H9 (cell line): ENCODE measurements at regions not wholly inside any gene's neighbourhood (a gene's known extent, or its start where the extent isn't known, plus 50 kb on each side); places are given as distances from the start of the nearest gene placed in this dataset.
"Not testable (repeated sequence)": the region's sequence is repeated elsewhere in the genome, so short reads cannot be mapped to it uniquely, and the experiment has no call there.

Experiments
- DNase-seq: peaks from one replicate; pipeline ENCODE4 v3.0.0-alpha.2; 2017
- H2AFZ ChIP-seq: one replicate; pipeline ENCODE4 v1.6.1; 2013; ENCODE audit warnings: mild to moderate bottlenecking, low read length, control low read depth, moderate library complexity
- H2AK5ac ChIP-seq: 2 replicates; pipeline ENCODE4 v1.6.1; 2013; ENCODE audit warnings: low read length, control low read depth, mixed read lengths; ENCODE audit not compliant: insufficient read length
- H2BK120ac ChIP-seq: one replicate; pipeline ENCODE4 v1.6.1; 2013; ENCODE audit warnings: low read depth, mild to moderate bottlenecking, low read length, control low read depth, inconsistent platforms; ENCODE audit not compliant: poor library complexity, severe bottlenecking
- H2BK12ac ChIP-seq: 2 replicates; pipeline ENCODE4 v1.6.1; 2013; ENCODE audit warnings: low read length, control low read depth, mixed read lengths, low read depth; ENCODE audit not compliant: insufficient read length
- H2BK15ac ChIP-seq: 2 replicates; pipeline ENCODE4 v1.6.1; 2013; ENCODE audit warnings: low read depth, low read length, control low read depth
- H2BK20ac ChIP-seq: one replicate; pipeline ENCODE4 v1.6.1; 2013; ENCODE audit warnings: low read depth, mild to moderate bottlenecking, low read length, control low read depth, inconsistent platforms; ENCODE audit not compliant: poor library complexity, severe bottlenecking
- H2BK5ac ChIP-seq: 2 replicates; pipeline ENCODE4 v1.6.1; 2013; ENCODE audit warnings: low read length, control low read depth, mixed read lengths; ENCODE audit not compliant: insufficient read length
- H3K14ac ChIP-seq: 2 replicates; pipeline ENCODE4 v1.6.1; 2013; ENCODE audit warnings: low read length, control low read depth; ENCODE audit not compliant: insufficient read depth
- H3K18ac ChIP-seq: 2 replicates; pipeline ENCODE4 v1.6.1; 2013; ENCODE audit warnings: low read depth, mild to moderate bottlenecking, mixed read lengths, low read length, control low read depth; ENCODE audit not compliant: insufficient read length
- H3K23ac ChIP-seq: 2 replicates; pipeline ENCODE4 v1.6.1; 2013; ENCODE audit warnings: low read length, control low read depth, mixed read lengths, low read depth; ENCODE audit not compliant: insufficient read length
- H3K23me2 ChIP-seq: 2 replicates; pipeline ENCODE4 v1.6.1; 2013; ENCODE audit warnings: low read depth, mild to moderate bottlenecking, mixed read lengths, low read length, control low read depth; ENCODE audit not compliant: insufficient read length, poor library complexity, severe bottlenecking
- H3K27ac ChIP-seq: 2 replicates; pipeline ENCODE4 v1.5.1; 2013; ENCODE audit warnings: low read length, control low read depth, mixed read lengths, low read depth; ENCODE audit not compliant: insufficient read length
- H3K27me3 ChIP-seq: 2 replicates; pipeline ENCODE4 v1.6.1; 2013; ENCODE audit warnings: low read length, control low read depth, inconsistent platforms; ENCODE audit not compliant: insufficient read depth
- H3K4ac ChIP-seq: 2 replicates; pipeline ENCODE4 v1.6.1; 2013; ENCODE audit warnings: low read depth, mild to moderate bottlenecking, control low read depth, inconsistent platforms, low read length, moderate library complexity
- H3K4me1 ChIP-seq: 2 replicates; pipeline ENCODE4 v1.6.1; 2013; ENCODE audit warnings: low read length, control low read depth, inconsistent platforms; ENCODE audit not compliant: insufficient read depth
- H3K4me2 ChIP-seq: 2 replicates; pipeline ENCODE4 v1.6.1; 2013; ENCODE audit warnings: low read length, control low read depth, mixed read lengths; ENCODE audit not compliant: insufficient read length, insufficient read depth
- H3K56ac ChIP-seq: 2 replicates; pipeline ENCODE4 v1.6.1; 2013; ENCODE audit warnings: low read depth, mild to moderate bottlenecking, mixed read lengths, low read length, control low read depth; ENCODE audit not compliant: insufficient read length
- H3K79me1 ChIP-seq: 2 replicates; pipeline ENCODE4 v1.6.1; 2013; ENCODE audit warnings: low read depth, mild to moderate bottlenecking, moderate library complexity, low read length, control low read depth, inconsistent platforms; ENCODE audit not compliant: insufficient read depth, poor library complexity, severe bottlenecking
- H3K79me2 ChIP-seq: 2 replicates; pipeline ENCODE4 v1.6.1; 2013; ENCODE audit warnings: low read length, control low read depth, inconsistent platforms; ENCODE audit not compliant: insufficient read depth
- H3K9ac ChIP-seq: 2 replicates; pipeline ENCODE4 v1.6.1; 2013; ENCODE audit warnings: low read length, control low read depth, mixed read lengths; ENCODE audit not compliant: insufficient read length; ENCODE audit errors: extremely low read depth
- H3K9me3 ChIP-seq: one replicate; pipeline ENCODE4 v1.6.1; 2013; ENCODE audit warnings: low read depth, low read length, inconsistent platforms; ENCODE audit not compliant: control insufficient read depth
- H3T11ph ChIP-seq: one replicate; pipeline ENCODE4 v1.6.1; 2013; ENCODE audit warnings: mild to moderate bottlenecking, low read length, control low read depth, inconsistent platforms
- H4K20me1 ChIP-seq: one replicate; pipeline ENCODE4 v1.6.1; 2013; ENCODE audit not compliant: control insufficient read depth, insufficient read length, insufficient read depth
- H4K5ac ChIP-seq: 2 replicates; pipeline ENCODE4 v1.6.1; 2013; ENCODE audit warnings: low read depth, mild to moderate bottlenecking, mixed read lengths, low read length, control low read depth; ENCODE audit not compliant: insufficient read length
- H4K8ac ChIP-seq: replicated peaks from 2 replicates; pipeline ENCODE4 v1.6.1; 2013; ENCODE audit warnings: low read length, control low read depth, mixed read lengths, low read depth; ENCODE audit not compliant: insufficient read length
- H4K91ac ChIP-seq: 2 replicates; pipeline ENCODE4 v1.6.1; 2013; ENCODE audit warnings: low read depth, mild to moderate bottlenecking, moderate library complexity, mixed read lengths, low read length, control low read depth; ENCODE audit not compliant: insufficient read length
- H3K27ac Mint-ChIP-seq, 3 experiments: 2 replicates in 2 of 3; 3 replicates in 1 of 3; pipeline ENCODE4 v1.8.0; 2020 to 2021; ENCODE audit warnings: mixed read lengths in 3 of 3, mild to moderate bottlenecking in 1 of 3, moderate library complexity in 1 of 3
- H3K27me3 Mint-ChIP-seq: 2 replicates; pipeline ENCODE4 v1.8.0; 2021; ENCODE audit warnings: low read depth, mild to moderate bottlenecking, moderate library complexity, mixed read lengths
- H3K36me3 Mint-ChIP-seq, 3 experiments: 2 replicates in 2 of 3; 3 replicates in 1 of 3; pipeline ENCODE4 v1.8.0; 2020 to 2021; ENCODE audit warnings: low read depth in 3 of 3, mixed read lengths in 3 of 3; ENCODE audit not compliant: insufficient read depth in 1 of 3
- H3K4me1 Mint-ChIP-seq, 2 experiments: 2 replicates each; pipeline ENCODE4 v1.8.0; 2020; ENCODE audit warnings: mixed read lengths in 2 of 2
- H3K4me3 Mint-ChIP-seq, 2 experiments: 2 replicates in 1 of 2; 3 replicates in 1 of 2; pipeline ENCODE4 v1.8.0; 2020 to 2021; ENCODE audit warnings: mild to moderate bottlenecking in 2 of 2, mixed read lengths in 2 of 2, moderate library complexity in 1 of 2
- H3K9me3 Mint-ChIP-seq, 2 experiments: 2 replicates in 1 of 2; 3 replicates in 1 of 2; pipeline ENCODE4 v1.8.0; 2020; ENCODE audit warnings: mild to moderate bottlenecking in 2 of 2, mixed read lengths in 2 of 2, moderate library complexity in 1 of 2
- WGBS: extraction: QIAGEN DNeasy Blood & Tissue Kit; methylation state at CpG from one replicate; pipeline ENCODE4 v1.1.7; 2013; ENCODE audit warnings: missing lambda C conversion rate, low lambda C conversion rate, mixed read lengths; ENCODE audit not compliant: insufficient read length; ENCODE audit errors: extremely low coverage; 5-methylcytosine and 5-hydroxymethylcytosine counted together
- TF ChIP-seq, protein P1 (sequence below): fragments of 200-600 bp; sonication (generic); conservative IDR thresholded peaks from 3 replicates; pipeline ENCODE4 v1.8.0; 2021; ENCODE audit warnings: antibody characterized with exemption, mild to moderate bottlenecking

DNA sequence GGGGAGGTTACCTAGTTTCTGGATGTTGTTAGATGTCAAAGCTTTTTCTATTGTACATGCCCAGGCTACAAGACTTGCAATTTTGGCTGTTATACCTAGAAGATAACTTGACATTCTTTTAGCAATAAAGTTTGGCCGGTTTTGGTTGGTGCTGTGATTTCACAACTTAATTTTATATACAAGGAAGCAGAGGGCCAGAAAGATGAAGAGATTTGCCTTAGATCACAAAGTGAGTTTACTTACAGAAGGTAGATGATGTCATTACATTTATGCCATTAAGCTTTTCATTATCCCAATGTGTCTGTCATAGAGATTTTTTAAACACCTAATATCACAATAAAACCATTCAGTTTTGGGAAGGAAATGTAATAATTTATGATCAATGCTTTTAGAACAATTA is 698.7 kb upstream of the ANO3 start:
- H4K91ac ChIP-seq: no peak overlapping the region
- no peaks in the 10 kb centered on the region for H3K9me3 Mint-ChIP-seq
- H2BK120ac ChIP-seq: no peak overlapping the region

DNA sequence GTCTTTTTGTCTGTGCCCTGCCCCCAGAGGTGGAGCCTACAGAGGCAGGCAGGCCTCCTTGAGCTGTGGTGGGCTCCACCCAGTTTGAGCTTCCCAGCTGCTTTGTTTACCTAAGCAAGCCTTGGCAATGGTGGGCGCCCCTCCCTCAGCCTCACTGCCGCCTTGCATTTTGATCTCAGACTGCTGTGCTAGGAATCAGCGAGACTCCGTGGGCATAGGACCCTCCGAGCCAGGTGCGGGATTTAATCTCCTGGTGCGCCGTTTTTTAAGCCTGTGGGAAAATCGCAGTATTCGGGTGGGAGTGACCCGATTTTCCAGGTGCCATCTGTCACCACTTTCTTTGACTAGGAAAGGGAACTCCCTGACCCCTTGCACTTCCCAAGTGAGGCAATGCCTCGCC is 682.7 kb upstream of the ANO3 start:
- not testable (repeated sequence) for H3K56ac ChIP-seq, H3K79me2 ChIP-seq, H4K91ac ChIP-seq, H3K79me1 ChIP-seq, H3K36me3 Mint-ChIP-seq, H3K27ac ChIP-seq, H2AK5ac ChIP-seq, H2BK5ac ChIP-seq, H3K4me2 ChIP-seq, H3K9me3 Mint-ChIP-seq, H4K20me1 ChIP-seq, H3K23me2 ChIP-seq, H3K23ac ChIP-seq, H2BK15ac ChIP-seq, H3K4me1 ChIP-seq, H3K27me3 Mint-ChIP-seq, H2BK20ac ChIP-seq, DNase-seq, H3T11ph ChIP-seq, H4K5ac ChIP-seq, H4K8ac ChIP-seq, H3K4me1 Mint-ChIP-seq, H3K27me3 ChIP-seq, H2AFZ ChIP-seq, H3K4ac ChIP-seq, H3K4me3 Mint-ChIP-seq, H3K9me3 ChIP-seq, H3K27ac Mint-ChIP-seq, H3K9ac ChIP-seq, H2BK120ac ChIP-seq, H2BK12ac ChIP-seq, H3K14ac ChIP-seq, H3K18ac ChIP-seq
- WGBS: no CpG with 5 or more reads among the region's 12 CpGs

More for the DNA sequence above, 698.7 kb upstream of the ANO3 start:
- Histone ChIP-seq H3K4me2 (no peak overlapping the region), H3K14ac (no peak overlapping the region), H4K8ac (no peak overlapping the region), H4K20me1 (no peaks in the 10 kb centered on the region), H3K27ac (no peak overlapping the region), H3K56ac (no peak overlapping the region), H3K23me2 (no peaks in the 10 kb centered on the region), H3K9me3 (no peaks in the 10 kb centered on the region), H3K27me3 (no peaks in the 10 kb centered on the region), H3K4ac (no peak overlapping the region), H3K79me2 (no peaks in the 10 kb centered on the region), H2BK15ac (no peak overlapping the region), H3K4me1 (no peaks in the 10 kb centered on the region), H4K5ac (no peak overlapping the region), H2AFZ (no peak overlapping the region), H2BK20ac (no peak overlapping the region), H2AK5ac (no peak overlapping the region), H3K9ac (no peak overlapping the region), H3K23ac (no peak overlapping the region), H3K18ac (no peak overlapping the region), H2BK5ac (no peak overlapping the region), H2BK12ac (no peak overlapping the region), H3T11ph (no peak overlapping the region), H3K79me1 (no peaks in the 10 kb centered on the region)
- Mint-ChIP-seq H3K27me3 (no peaks in the 10 kb centered on the region), H3K27ac (no peak overlapping the region; a peak in 1 of 7 replicates), H3K4me3 (no peak overlapping the region), H3K36me3 (no peaks in the 10 kb centered on the region), H3K4me1 (no peaks in the 10 kb centered on the region)
- TF ChIP-seq, protein P1, sequence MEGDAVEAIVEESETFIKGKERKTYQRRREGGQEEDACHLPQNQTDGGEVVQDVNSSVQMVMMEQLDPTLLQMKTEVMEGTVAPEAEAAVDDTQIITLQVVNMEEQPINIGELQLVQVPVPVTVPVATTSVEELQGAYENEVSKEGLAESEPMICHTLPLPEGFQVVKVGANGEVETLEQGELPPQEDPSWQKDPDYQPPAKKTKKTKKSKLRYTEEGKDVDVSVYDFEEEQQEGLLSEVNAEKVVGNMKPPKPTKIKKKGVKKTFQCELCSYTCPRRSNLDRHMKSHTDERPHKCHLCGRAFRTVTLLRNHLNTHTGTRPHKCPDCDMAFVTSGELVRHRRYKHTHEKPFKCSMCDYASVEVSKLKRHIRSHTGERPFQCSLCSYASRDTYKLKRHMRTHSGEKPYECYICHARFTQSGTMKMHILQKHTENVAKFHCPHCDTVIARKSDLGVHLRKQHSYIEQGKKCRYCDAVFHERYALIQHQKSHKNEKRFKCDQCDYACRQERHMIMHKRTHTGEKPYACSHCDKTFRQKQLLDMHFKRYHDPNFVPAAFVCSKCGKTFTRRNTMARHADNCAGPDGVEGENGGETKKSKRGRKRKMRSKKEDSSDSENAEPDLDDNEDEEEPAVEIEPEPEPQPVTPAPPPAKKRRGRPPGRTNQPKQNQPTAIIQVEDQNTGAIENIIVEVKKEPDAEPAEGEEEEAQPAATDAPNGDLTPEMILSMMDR: no peak
- DNase-seq: no peak
- WGBS: no CpG with 5 or more reads among the region's 1 CpG
